PC-3 (cell line): ENCODE measurements at regions not wholly inside any gene's neighbourhood (a gene's known extent, or its start where the extent isn't known, plus 50 kb on each side); places are given as distances from the start of the nearest gene placed in this dataset.

Experiments
- ATAC-seq: fragments of 200-7000 bp; cut with Tn5 transposase; 2 replicates; pipeline ENCODE4 v1.9.1; 2020; ENCODE audit warnings: mild to moderate bottlenecking, moderate library complexity
- BruUV-seq: library from RNA; stranded (reverse); fragments of 400-500 nt; replicated peaks from 2 replicates; lab custom pipeline; 2021; lab: Mats Ljungman, UMichigan
- CTCF ChIA-PET: fragments of 300-600 bp; sonication (Branson Sonifier 250); formaldehyde crosslinking; loops from one replicate; lab custom pipeline; 2022; ENCODE audit warnings: antibody characterized with exemption; lab: Charles Lee
- POLR2A ChIA-PET: fragments of 300-600 bp; sonication (Branson Sonifier 250); formaldehyde crosslinking; loops from one replicate; lab custom pipeline; 2022; ENCODE audit warnings: antibody characterized with exemption; ENCODE audit not compliant: unreplicated experiment; lab: Charles Lee
- DNase-seq: peaks from one replicate; pipeline ENCODE4 v3.0.0-alpha.2; 2015
- H2AFZ ChIP-seq: fragments of 300-600 bp; sonication (generic); 2 replicates; pipeline ENCODE4 v1.6.0; 2016; ENCODE audit warnings: antibody characterized with exemption, low read length
- H3F3A ChIP-seq: fragments of 300-600 bp; sonication (generic); one replicate; pipeline ENCODE4 v1.6.0; 2017; ENCODE audit warnings: antibody characterized with exemption, low read length, control low read depth, mild to moderate bottlenecking; ENCODE audit not compliant: unreplicated experiment
- H3K27ac ChIP-seq: fragments of 300-600 bp; sonication (generic); 2 replicates; pipeline ENCODE4 v1.5.1; 2016; ENCODE audit warnings: mild to moderate bottlenecking, low read length
- H3K27me3 ChIP-seq: fragments of 300-600 bp; sonication (generic); 2 replicates; pipeline ENCODE4 v1.6.1; 2016; ENCODE audit warnings: low read length, mixed read lengths
- H3K36me3 ChIP-seq: fragments of 300-600 bp; sonication (generic); 2 replicates; pipeline ENCODE4 v1.6.1; 2016; ENCODE audit warnings: low read depth, mixed run types, low read length, mixed read lengths
- H3K4me1 ChIP-seq: fragments of 300-600 bp; sonication (generic); 2 replicates; pipeline ENCODE4 v1.5.1; 2016; ENCODE audit warnings: low read length; ENCODE audit not compliant: insufficient read depth
- H3K4me2 ChIP-seq: fragments of 300-600 bp; sonication (generic); 2 replicates; pipeline ENCODE4 v1.6.0; 2016; ENCODE audit warnings: low read length
- H3K4me3 ChIP-seq: fragments of 300-600 bp; sonication (generic); 2 replicates; pipeline ENCODE4 v1.5.1; 2016; ENCODE audit warnings: mild to moderate bottlenecking, low read length, mixed read lengths
- H3K79me2 ChIP-seq: fragments of 300-600 bp; sonication (generic); 2 replicates; pipeline ENCODE4 v1.6.1; 2017; ENCODE audit warnings: low read length, mixed read lengths
- H3K9ac ChIP-seq: fragments of 300-600 bp; sonication (generic); 2 replicates; pipeline ENCODE4 v1.6.0; 2016; ENCODE audit warnings: mild to moderate bottlenecking, low read length
- H3K9me2 ChIP-seq: fragments of 300-600 bp; sonication (generic); replicated peaks from 2 replicates; pipeline ENCODE4 v1.6.1; 2016; ENCODE audit warnings: mixed run types, low read length, mixed read lengths
- H3K9me3 ChIP-seq: fragments of 300-600 bp; sonication (generic); 2 replicates; pipeline ENCODE4 v1.6.1; 2016; ENCODE audit warnings: low read length, mixed read lengths
- H4K20me1 ChIP-seq: fragments of 300-600 bp; sonication (generic); 2 replicates; pipeline ENCODE4 v1.6.1; 2016; ENCODE audit warnings: low read length, mixed read lengths
- EZH2 ChIP-seq: fragments of 300-600 bp; sonication (generic); IDR thresholded peaks from one replicate; pipeline ENCODE4 v1.6.1; 2017; ENCODE audit warnings: antibody characterized with exemption, mild to moderate bottlenecking, low read length; ENCODE audit not compliant: unreplicated experiment
- EZH2phosphoT487 ChIP-seq: fragments of 300-600 bp; sonication (generic); IDR thresholded peaks from 2 replicates; pipeline ENCODE4 v1.6.1; 2018; ENCODE audit warnings: mild to moderate bottlenecking, antibody characterized with exemption, low read length, borderline replicate concordance
- intact Hi-C: fragments of 100-400 bp; cut with micrococcal nuclease; formaldehyde crosslinking; loops from 2 replicates; pipeline ENCODE4 v1.9.0; 2023
- TF ChIP-seq, protein P1 (sequence below): fragments of 300-600 bp; sonication (generic); conservative IDR thresholded peaks from 2 replicates; pipeline ENCODE4 v1.5.1; 2017; ENCODE audit warnings: antibody characterized with exemption, low read depth, mild to moderate bottlenecking, low read length

DNA sequence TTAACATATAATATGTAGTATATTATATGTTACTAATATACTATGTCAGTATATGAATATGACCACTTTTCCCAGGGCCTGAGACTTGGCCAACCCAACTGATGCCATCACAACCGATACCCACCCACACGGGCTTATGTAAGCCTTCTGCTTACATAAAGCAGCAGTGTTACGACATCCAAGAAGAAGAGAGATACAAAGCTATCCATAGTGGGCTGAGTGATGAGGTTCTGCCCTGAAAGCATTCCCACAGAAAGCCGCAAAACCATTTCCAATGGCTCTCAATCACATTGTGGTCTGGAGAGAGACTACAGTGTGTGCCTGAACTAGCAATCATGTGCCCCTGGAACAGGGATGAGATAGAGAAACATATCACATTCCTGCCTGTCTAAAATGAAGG is 177.9 kb downstream of the PLOD2 start:
- H3K4me2 ChIP-seq = no peak overlapping the region
- intact Hi-C loops = no loop called here
- H3F3A ChIP-seq = no peaks in the 10 kb centered on the region
- POLR2A ChIA-PET = no interaction called here
- no peaks in the 10 kb centered on the region for H3K27me3 ChIP-seq
- H2AFZ ChIP-seq = no peak overlapping the region
- H3K79me2 ChIP-seq = no peaks in the 10 kb centered on the region
- no peaks in the 10 kb centered on the region for H3K36me3 ChIP-seq
- H3K9ac ChIP-seq = no peak overlapping the region
- H3K4me1 ChIP-seq = no peaks in the 10 kb centered on the region
- H3K4me3 ChIP-seq = no peak overlapping the region
- DNase-seq (no peak), ATAC-seq (no peak)
- H3K9me3 ChIP-seq = no peaks in the 10 kb centered on the region
- CTCF ChIA-PET = no interaction called here
- no peak overlapping the region for H3K27ac ChIP-seq
- TF ChIP-seq, protein P1, sequence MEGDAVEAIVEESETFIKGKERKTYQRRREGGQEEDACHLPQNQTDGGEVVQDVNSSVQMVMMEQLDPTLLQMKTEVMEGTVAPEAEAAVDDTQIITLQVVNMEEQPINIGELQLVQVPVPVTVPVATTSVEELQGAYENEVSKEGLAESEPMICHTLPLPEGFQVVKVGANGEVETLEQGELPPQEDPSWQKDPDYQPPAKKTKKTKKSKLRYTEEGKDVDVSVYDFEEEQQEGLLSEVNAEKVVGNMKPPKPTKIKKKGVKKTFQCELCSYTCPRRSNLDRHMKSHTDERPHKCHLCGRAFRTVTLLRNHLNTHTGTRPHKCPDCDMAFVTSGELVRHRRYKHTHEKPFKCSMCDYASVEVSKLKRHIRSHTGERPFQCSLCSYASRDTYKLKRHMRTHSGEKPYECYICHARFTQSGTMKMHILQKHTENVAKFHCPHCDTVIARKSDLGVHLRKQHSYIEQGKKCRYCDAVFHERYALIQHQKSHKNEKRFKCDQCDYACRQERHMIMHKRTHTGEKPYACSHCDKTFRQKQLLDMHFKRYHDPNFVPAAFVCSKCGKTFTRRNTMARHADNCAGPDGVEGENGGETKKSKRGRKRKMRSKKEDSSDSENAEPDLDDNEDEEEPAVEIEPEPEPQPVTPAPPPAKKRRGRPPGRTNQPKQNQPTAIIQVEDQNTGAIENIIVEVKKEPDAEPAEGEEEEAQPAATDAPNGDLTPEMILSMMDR = no peak
- TF ChIP-seq EZH2 (no peak), EZH2phosphoT487 (no peak)
- H3K9me2 ChIP-seq = no peaks in the 10 kb centered on the region
- no TSS peak for BruUV-seq
- H4K20me1 ChIP-seq = no peaks in the 10 kb centered on the region
